ENCODE measurements at regions not wholly inside any gene's neighbourhood (a gene's known extent, or its start where the extent isn't known, plus 50 kb on each side); places are given as distances from the start of the nearest gene placed in this dataset.

DNA sequence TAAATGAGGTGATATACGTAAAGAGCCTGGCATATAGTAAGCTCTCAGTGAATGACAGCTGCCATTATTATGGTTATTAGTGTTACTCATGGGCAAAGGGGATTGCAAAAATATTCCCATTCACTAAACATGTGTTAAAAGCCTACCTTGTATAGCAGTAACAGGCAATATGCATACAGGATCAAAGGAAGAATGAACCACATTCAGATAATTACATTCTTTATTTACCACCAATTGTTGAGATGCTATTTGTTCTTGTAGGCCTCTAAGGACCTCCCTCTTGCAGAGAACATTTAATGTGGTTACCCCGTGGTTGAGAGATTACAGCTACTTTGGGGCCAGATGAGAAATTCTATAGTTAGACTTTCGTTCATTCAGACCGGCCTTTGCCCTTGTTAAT lies 82.7 kb upstream of the DRD2 start:
- TF ChIP-seq ZNF768 (CRISPR knock-in tag; IDR thresholded peaks at IDR 0.05): no peak
- no peak for TF ChIP-seq SUZ12 (IDR thresholded peaks at IDR 0.05; ENCODE audit: low read depth, low read length)
- TF ChIP-seq, protein P1, sequence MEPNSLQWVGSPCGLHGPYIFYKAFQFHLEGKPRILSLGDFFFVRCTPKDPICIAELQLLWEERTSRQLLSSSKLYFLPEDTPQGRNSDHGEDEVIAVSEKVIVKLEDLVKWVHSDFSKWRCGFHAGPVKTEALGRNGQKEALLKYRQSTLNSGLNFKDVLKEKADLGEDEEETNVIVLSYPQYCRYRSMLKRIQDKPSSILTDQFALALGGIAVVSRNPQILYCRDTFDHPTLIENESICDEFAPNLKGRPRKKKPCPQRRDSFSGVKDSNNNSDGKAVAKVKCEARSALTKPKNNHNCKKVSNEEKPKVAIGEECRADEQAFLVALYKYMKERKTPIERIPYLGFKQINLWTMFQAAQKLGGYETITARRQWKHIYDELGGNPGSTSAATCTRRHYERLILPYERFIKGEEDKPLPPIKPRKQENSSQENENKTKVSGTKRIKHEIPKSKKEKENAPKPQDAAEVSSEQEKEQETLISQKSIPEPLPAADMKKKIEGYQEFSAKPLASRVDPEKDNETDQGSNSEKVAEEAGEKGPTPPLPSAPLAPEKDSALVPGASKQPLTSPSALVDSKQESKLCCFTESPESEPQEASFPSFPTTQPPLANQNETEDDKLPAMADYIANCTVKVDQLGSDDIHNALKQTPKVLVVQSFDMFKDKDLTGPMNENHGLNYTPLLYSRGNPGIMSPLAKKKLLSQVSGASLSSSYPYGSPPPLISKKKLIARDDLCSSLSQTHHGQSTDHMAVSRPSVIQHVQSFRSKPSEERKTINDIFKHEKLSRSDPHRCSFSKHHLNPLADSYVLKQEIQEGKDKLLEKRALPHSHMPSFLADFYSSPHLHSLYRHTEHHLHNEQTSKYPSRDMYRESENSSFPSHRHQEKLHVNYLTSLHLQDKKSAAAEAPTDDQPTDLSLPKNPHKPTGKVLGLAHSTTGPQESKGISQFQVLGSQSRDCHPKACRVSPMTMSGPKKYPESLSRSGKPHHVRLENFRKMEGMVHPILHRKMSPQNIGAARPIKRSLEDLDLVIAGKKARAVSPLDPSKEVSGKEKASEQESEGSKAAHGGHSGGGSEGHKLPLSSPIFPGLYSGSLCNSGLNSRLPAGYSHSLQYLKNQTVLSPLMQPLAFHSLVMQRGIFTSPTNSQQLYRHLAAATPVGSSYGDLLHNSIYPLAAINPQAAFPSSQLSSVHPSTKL (CRISPR knock-in tag; IDR thresholded peaks at IDR 0.05): no peak
- no peak for TF ChIP-seq TAF1 (CRISPR knock-in tag; IDR thresholded peaks at IDR 0.05)
- no peak for TF ChIP-seq GABPA (IDR thresholded peaks at IDR 0.05; ENCODE audit: low read depth, low read length)
- no peak for TF ChIP-seq GABPA (CRISPR knock-in tag; IDR thresholded peaks at IDR 0.05; ENCODE audit: low read depth)
- TF ChIP-seq, protein P2, sequence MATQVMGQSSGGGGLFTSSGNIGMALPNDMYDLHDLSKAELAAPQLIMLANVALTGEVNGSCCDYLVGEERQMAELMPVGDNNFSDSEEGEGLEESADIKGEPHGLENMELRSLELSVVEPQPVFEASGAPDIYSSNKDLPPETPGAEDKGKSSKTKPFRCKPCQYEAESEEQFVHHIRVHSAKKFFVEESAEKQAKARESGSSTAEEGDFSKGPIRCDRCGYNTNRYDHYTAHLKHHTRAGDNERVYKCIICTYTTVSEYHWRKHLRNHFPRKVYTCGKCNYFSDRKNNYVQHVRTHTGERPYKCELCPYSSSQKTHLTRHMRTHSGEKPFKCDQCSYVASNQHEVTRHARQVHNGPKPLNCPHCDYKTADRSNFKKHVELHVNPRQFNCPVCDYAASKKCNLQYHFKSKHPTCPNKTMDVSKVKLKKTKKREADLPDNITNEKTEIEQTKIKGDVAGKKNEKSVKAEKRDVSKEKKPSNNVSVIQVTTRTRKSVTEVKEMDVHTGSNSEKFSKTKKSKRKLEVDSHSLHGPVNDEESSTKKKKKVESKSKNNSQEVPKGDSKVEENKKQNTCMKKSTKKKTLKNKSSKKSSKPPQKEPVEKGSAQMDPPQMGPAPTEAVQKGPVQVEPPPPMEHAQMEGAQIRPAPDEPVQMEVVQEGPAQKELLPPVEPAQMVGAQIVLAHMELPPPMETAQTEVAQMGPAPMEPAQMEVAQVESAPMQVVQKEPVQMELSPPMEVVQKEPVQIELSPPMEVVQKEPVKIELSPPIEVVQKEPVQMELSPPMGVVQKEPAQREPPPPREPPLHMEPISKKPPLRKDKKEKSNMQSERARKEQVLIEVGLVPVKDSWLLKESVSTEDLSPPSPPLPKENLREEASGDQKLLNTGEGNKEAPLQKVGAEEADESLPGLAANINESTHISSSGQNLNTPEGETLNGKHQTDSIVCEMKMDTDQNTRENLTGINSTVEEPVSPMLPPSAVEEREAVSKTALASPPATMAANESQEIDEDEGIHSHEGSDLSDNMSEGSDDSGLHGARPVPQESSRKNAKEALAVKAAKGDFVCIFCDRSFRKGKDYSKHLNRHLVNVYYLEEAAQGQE (IDR thresholded peaks at IDR 0.05; ENCODE audit: borderline replicate concordance in 1 of 2, low read depth in 1 of 2, low read length in 2 of 2): no peak
- no peak for TF ChIP-seq ZNF274 (CRISPR knock-in tag; IDR thresholded peaks at IDR 0.05)
- TF ChIP-seq, protein P3, sequence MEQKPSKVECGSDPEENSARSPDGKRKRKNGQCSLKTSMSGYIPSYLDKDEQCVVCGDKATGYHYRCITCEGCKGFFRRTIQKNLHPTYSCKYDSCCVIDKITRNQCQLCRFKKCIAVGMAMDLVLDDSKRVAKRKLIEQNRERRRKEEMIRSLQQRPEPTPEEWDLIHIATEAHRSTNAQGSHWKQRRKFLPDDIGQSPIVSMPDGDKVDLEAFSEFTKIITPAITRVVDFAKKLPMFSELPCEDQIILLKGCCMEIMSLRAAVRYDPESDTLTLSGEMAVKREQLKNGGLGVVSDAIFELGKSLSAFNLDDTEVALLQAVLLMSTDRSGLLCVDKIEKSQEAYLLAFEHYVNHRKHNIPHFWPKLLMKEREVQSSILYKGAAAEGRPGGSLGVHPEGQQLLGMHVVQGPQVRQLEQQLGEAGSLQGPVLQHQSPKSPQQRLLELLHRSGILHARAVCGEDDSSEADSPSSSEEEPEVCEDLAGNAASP (CRISPR knock-in tag; IDR thresholded peaks at IDR 0.05; ENCODE audit: borderline replicate concordance): no peak
- no peak for TF ChIP-seq HIVEP1 (CRISPR knock-in tag; IDR thresholded peaks at IDR 0.05)
- TF ChIP-seq, protein P4, sequence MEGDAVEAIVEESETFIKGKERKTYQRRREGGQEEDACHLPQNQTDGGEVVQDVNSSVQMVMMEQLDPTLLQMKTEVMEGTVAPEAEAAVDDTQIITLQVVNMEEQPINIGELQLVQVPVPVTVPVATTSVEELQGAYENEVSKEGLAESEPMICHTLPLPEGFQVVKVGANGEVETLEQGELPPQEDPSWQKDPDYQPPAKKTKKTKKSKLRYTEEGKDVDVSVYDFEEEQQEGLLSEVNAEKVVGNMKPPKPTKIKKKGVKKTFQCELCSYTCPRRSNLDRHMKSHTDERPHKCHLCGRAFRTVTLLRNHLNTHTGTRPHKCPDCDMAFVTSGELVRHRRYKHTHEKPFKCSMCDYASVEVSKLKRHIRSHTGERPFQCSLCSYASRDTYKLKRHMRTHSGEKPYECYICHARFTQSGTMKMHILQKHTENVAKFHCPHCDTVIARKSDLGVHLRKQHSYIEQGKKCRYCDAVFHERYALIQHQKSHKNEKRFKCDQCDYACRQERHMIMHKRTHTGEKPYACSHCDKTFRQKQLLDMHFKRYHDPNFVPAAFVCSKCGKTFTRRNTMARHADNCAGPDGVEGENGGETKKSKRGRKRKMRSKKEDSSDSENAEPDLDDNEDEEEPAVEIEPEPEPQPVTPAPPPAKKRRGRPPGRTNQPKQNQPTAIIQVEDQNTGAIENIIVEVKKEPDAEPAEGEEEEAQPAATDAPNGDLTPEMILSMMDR (CRISPR knock-in tag; IDR thresholded peaks at IDR 0.05): no peak
- TF ChIP-seq, protein P5, sequence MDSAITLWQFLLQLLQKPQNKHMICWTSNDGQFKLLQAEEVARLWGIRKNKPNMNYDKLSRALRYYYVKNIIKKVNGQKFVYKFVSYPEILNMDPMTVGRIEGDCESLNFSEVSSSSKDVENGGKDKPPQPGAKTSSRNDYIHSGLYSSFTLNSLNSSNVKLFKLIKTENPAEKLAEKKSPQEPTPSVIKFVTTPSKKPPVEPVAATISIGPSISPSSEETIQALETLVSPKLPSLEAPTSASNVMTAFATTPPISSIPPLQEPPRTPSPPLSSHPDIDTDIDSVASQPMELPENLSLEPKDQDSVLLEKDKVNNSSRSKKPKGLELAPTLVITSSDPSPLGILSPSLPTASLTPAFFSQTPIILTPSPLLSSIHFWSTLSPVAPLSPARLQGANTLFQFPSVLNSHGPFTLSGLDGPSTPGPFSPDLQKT (CRISPR knock-in tag; IDR thresholded peaks at IDR 0.05; ENCODE audit: borderline replicate concordance): no peak
- TF ChIP-seq CREB1 (IDR thresholded peaks at IDR 0.05): no peak
- no peak for TF ChIP-seq CREB1 (CRISPR knock-in tag; IDR thresholded peaks at IDR 0.05)

All from HepG2 (cell line).